ENCODE measurements at regions not wholly inside any gene's neighbourhood (a gene's known extent, or its start where the extent isn't known, plus 50 kb on each side); places are given as distances from the start of the nearest gene placed in this dataset.

DNA sequence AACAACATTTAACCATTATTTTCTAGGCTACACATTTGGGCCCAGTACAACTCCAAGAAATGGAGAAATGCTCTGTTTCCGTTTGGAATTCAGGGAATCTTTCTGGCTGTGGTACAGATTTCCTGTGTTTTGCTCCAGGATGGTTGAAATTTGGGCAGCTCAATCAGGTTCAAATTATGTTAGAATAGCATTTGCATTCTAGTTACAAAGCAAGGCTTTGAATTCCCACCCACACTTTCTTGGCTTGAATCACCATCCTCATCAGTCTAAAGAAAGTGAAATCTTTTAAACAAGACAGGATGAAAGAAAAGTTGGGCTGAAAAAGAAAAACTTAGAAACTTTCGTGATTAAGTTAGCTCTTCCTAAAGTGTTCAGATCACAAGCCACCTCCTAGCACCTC lies 98.1 kb upstream of the VCX3B start:
- H3K27me3 ChIP-seq (ENCODE audit: control insufficient read depth in 1 of 2, insufficient read depth in 2 of 2, low read length in 2 of 2) = no peaks in the 10 kb centered on the region
- H3K36me3 ChIP-seq (ENCODE audit: insufficient read depth, low read length) = no peaks in the 10 kb centered on the region
- H3K9me3 ChIP-seq (ENCODE audit: control insufficient read depth in 1 of 2, insufficient read depth in 1 of 2, low read length in 2 of 2) = peaks cover 0 to 5% of the 10 kb centered on the region in 2 experiments
- ATAC-seq (ENCODE audit: poor library complexity) = no peak
- Mint-ChIP-seq H3K27me3 (no peaks in the 10 kb centered on the region), H3K27ac (no peak overlapping the region), H3K36me3 (ENCODE audit: low read depth) (no peaks in the 10 kb centered on the region), H3K9me3 (no peaks in the 10 kb centered on the region), H3K4me1 (ENCODE audit: low read depth) (no peaks in the 10 kb centered on the region), H3K4me3 (no peak overlapping the region)
- no peaks in the 10 kb centered on the region for H3K4me1 ChIP-seq (ENCODE audit: insufficient read depth, low read length)
- ChIA-PET POLR2A (no interaction called here), CTCF (no interaction called here)
- TF ChIP-seq, protein P1, sequence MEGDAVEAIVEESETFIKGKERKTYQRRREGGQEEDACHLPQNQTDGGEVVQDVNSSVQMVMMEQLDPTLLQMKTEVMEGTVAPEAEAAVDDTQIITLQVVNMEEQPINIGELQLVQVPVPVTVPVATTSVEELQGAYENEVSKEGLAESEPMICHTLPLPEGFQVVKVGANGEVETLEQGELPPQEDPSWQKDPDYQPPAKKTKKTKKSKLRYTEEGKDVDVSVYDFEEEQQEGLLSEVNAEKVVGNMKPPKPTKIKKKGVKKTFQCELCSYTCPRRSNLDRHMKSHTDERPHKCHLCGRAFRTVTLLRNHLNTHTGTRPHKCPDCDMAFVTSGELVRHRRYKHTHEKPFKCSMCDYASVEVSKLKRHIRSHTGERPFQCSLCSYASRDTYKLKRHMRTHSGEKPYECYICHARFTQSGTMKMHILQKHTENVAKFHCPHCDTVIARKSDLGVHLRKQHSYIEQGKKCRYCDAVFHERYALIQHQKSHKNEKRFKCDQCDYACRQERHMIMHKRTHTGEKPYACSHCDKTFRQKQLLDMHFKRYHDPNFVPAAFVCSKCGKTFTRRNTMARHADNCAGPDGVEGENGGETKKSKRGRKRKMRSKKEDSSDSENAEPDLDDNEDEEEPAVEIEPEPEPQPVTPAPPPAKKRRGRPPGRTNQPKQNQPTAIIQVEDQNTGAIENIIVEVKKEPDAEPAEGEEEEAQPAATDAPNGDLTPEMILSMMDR (IDR thresholded peaks at IDR 0.05) = no peak
- DNase-seq = no peak
- H3K4me3 ChIP-seq (ENCODE audit: low read length) = no peak overlapping the region
- no peak overlapping the region for H3K27ac ChIP-seq (ENCODE audit: low read depth in 1 of 2, low read length in 2 of 2)
- intact Hi-C loops (cut with DNase I, micrococcal nuclease) = no loop called here

DNA sequence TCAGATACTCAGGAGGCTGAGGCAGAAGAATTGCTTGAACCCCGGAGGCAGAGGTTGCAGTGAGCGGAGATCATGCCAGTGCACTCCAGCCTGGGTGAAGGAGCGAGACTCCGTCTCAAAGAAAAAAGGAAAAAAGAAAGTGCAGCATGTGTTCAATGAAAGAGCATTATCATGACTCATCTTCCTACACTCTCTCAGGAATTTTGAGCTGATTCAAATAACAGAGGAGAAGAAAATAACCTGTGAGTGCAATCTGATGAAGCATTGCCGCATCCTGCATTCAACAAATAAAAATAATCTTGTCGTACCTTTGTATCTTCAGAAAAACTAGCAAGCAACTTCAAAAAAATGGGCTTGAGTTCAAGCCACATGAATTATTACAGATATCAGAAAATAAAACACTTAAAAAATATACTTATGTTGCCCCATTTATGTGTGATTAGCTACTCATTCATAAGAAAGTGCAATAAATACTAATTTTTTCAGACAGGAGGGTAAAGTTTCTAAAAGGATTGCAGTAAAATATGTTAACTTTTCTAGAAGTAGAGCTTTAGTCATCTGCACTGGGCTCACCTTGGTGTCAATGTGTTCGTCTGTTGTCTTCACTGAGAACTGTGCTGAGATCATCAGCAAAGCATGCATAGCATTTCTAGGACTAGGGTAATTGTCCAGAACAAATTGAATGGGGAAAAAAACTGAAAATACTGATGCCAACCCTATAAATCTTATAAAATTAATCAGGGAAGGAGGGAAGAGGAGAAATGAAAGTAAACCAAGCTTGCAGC lies 90.4 kb upstream of the VCX3B start:
- intact Hi-C loops (cut with DNase I, micrococcal nuclease) = no loop called here
- no peak overlapping the region for H3K27ac Mint-ChIP-seq
- CTCF ChIA-PET = no interaction called here
- DNase-seq (no peak), ATAC-seq (ENCODE audit: poor library complexity) (no peak)
- Histone ChIP-seq H3K9me3 (ENCODE audit: control insufficient read depth in 1 of 2, insufficient read depth in 1 of 2, low read length in 2 of 2) (peaks cover 0 to 12% of the 10 kb centered on the region in 2 experiments), H3K27me3 (ENCODE audit: control insufficient read depth in 1 of 2, insufficient read depth in 2 of 2, low read length in 2 of 2) (no peaks in the 10 kb centered on the region), H3K4me1 (ENCODE audit: insufficient read depth, low read length) (no peaks in the 10 kb centered on the region), H3K36me3 (ENCODE audit: insufficient read depth, low read length) (no peaks in the 10 kb centered on the region), H3K4me3 (ENCODE audit: low read length) (no peak overlapping the region), H3K27ac (ENCODE audit: low read depth in 1 of 2, low read length in 2 of 2) (no peak overlapping the region)
- H3K4me1 Mint-ChIP-seq (ENCODE audit: low read depth) = no peaks in the 10 kb centered on the region
- no peaks in the 10 kb centered on the region for H3K36me3 Mint-ChIP-seq (ENCODE audit: low read depth)
- peaks cover 6% of the 10 kb centered on the region for H3K9me3 Mint-ChIP-seq
- POLR2A ChIA-PET = no interaction called here
- TF ChIP-seq, protein P1 (IDR thresholded peaks at IDR 0.05) = no peak
- no peak overlapping the region for H3K4me3 Mint-ChIP-seq
- no peaks in the 10 kb centered on the region for H3K27me3 Mint-ChIP-seq

DNA sequence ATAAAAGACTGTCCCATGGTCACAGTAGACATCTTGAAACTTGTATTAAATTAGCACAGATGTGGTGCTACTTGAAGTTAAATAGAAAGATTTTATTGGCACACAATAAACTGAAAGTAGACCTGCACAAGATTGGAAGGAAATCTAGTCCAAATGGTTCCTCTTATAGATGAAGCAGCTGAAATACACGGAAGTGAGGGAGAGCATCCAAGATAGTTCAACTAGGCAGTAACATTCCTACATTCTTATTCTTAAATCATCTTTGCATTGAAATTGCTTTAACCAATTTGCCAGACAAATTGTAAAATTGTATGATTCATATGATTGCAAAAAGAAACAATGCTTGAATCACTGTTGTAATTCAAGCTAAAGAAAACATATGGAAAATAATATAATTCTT lies 87.6 kb upstream of the VCX3B start:
- H3K27me3 ChIP-seq (ENCODE audit: control insufficient read depth in 1 of 2, insufficient read depth in 2 of 2, low read length in 2 of 2) = no peaks in the 10 kb centered on the region
- intact Hi-C loops (cut with DNase I, micrococcal nuclease) = no loop called here
- no peak for DNase-seq
- no peak for ATAC-seq (ENCODE audit: poor library complexity)
- H3K36me3 Mint-ChIP-seq (ENCODE audit: low read depth) = no peaks in the 10 kb centered on the region
- H3K36me3 ChIP-seq (ENCODE audit: insufficient read depth, low read length) = no peaks in the 10 kb centered on the region
- CTCF ChIA-PET = no interaction called here
- H3K4me1 Mint-ChIP-seq (ENCODE audit: low read depth) = no peaks in the 10 kb centered on the region
- no peaks in the 10 kb centered on the region for H3K27me3 Mint-ChIP-seq
- no peaks in the 10 kb centered on the region for H3K4me1 ChIP-seq (ENCODE audit: insufficient read depth, low read length)
- POLR2A ChIA-PET = no interaction called here
- TF ChIP-seq, protein P1 (IDR thresholded peaks at IDR 0.05) = no peak
- H3K9me3 ChIP-seq (ENCODE audit: control insufficient read depth in 1 of 2, insufficient read depth in 1 of 2, low read length in 2 of 2) = peaks cover 0 to 12% of the 10 kb centered on the region in 2 experiments
- no peak overlapping the region for H3K4me3 ChIP-seq (ENCODE audit: low read length)
- H3K4me3 Mint-ChIP-seq = no peak overlapping the region
- no peak overlapping the region for H3K27ac Mint-ChIP-seq
- H3K27ac ChIP-seq (ENCODE audit: low read depth in 1 of 2, low read length in 2 of 2) = no peak overlapping the region
- peaks cover 6% of the 10 kb centered on the region for H3K9me3 Mint-ChIP-seq
